ENCODE measurements at regions not wholly inside any gene's neighbourhood (a gene's known extent, or its start where the extent isn't known, plus 50 kb on each side); places are given as distances from the start of the nearest gene placed in this dataset.

DNA sequence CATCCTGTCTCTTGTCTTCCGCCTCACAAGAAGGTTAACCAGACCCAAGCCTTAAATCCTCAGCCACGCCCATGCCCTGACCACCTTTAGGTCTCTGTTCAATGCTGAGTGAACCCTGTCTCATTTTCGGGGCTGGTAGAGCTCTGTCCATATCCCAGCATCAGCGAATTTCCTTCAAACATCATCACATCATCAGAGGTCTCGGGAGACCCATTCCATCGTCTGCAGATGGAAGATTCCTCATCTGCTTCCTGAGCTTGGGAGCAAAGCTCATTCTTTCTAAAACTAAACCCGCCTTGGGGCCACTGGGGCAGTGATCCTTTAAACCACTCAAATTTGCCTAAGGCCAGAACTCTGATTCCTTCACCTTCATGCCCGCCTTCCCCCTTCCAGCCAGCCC is 173.7 kb downstream of the TTC32 start:
- Histone ChIP-seq H3K27ac (ENCODE audit: low read length) (no peak overlapping the region), H3K27me3 (replicated peaks; ENCODE audit: insufficient read depth, low read length) (no peaks in the 10 kb centered on the region), H3K4me1 (ENCODE audit: low read length) (no peaks in the 10 kb centered on the region), H3K79me2 (ENCODE audit: low read length) (no peaks in the 10 kb centered on the region), H4K20me1 (ENCODE audit: insufficient read depth, low read length) (no peaks in the 10 kb centered on the region), H2AFZ (ENCODE audit: low read length) (no peak overlapping the region), H3K9me3 (replicated peaks; ENCODE audit: insufficient read depth, low read length) (no peaks in the 10 kb centered on the region), H3K4me2 (ENCODE audit: low read depth, low read length) (no peak overlapping the region), H3K4me3 (ENCODE audit: low read length) (no peak overlapping the region), H3K9ac (ENCODE audit: low read length) (no peak overlapping the region), H3K9me2 (replicated peaks; ENCODE audit: insufficient read depth, low read length) (no peaks in the 10 kb centered on the region), H3F3A (ENCODE audit: insufficient read depth, low read length) (no peaks in the 10 kb centered on the region), H3K36me3 (replicated peaks; ENCODE audit: insufficient read depth, low read length) (no peaks in the 10 kb centered on the region)
- DNase-seq = no peak
- TF ChIP-seq EZH2phosphoT487 (IDR thresholded peaks at IDR 0.05; ENCODE audit: low read length) (no peak), EZH2 (optimal IDR thresholded peaks at IDR 0.05; ENCODE audit: low read depth, low read length) (no peak)
- TF ChIP-seq, protein P1, sequence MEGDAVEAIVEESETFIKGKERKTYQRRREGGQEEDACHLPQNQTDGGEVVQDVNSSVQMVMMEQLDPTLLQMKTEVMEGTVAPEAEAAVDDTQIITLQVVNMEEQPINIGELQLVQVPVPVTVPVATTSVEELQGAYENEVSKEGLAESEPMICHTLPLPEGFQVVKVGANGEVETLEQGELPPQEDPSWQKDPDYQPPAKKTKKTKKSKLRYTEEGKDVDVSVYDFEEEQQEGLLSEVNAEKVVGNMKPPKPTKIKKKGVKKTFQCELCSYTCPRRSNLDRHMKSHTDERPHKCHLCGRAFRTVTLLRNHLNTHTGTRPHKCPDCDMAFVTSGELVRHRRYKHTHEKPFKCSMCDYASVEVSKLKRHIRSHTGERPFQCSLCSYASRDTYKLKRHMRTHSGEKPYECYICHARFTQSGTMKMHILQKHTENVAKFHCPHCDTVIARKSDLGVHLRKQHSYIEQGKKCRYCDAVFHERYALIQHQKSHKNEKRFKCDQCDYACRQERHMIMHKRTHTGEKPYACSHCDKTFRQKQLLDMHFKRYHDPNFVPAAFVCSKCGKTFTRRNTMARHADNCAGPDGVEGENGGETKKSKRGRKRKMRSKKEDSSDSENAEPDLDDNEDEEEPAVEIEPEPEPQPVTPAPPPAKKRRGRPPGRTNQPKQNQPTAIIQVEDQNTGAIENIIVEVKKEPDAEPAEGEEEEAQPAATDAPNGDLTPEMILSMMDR (IDR thresholded peaks at IDR 0.05; ENCODE audit: low read length) = no peak

DNA sequence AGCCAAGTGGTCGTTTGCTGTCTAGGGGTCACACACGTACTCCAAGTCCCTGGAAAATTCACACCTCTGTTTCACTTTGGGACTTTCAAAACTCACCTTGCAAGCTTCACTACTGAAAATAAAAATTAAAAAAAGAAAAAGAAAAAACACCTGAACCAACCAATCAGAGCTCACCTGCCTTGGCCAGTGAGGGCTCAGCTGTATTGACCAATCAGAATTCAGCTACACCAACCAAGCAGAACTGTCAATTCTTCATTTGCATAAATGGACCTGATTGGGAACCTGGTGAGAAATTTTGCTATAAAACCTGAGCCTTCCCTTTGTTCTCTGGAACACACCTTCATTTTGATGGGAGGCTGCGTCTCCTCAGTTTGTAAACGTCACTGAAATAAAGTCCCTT is 176.4 kb downstream of the TTC32 start:
- no peaks in the 10 kb centered on the region for H3K79me2 ChIP-seq (ENCODE audit: low read length)
- H3K4me2 ChIP-seq (ENCODE audit: low read depth, low read length) = no peak overlapping the region
- DNase-seq = no peak
- H4K20me1 ChIP-seq (ENCODE audit: insufficient read depth, low read length) = no peaks in the 10 kb centered on the region
- no peaks in the 10 kb centered on the region for H3K9me3 ChIP-seq (replicated peaks; ENCODE audit: insufficient read depth, low read length)
- no peaks in the 10 kb centered on the region for H3K4me1 ChIP-seq (ENCODE audit: low read length)
- no peak overlapping the region for H3K4me3 ChIP-seq (ENCODE audit: low read length)
- H3K27ac ChIP-seq (ENCODE audit: low read length) = no peak overlapping the region
- no peaks in the 10 kb centered on the region for H3K9me2 ChIP-seq (replicated peaks; ENCODE audit: insufficient read depth, low read length)
- H3K9ac ChIP-seq (ENCODE audit: low read length) = no peak overlapping the region
- no peaks in the 10 kb centered on the region for H3F3A ChIP-seq (ENCODE audit: insufficient read depth, low read length)
- no peak overlapping the region for H2AFZ ChIP-seq (ENCODE audit: low read length)
- H3K27me3 ChIP-seq (replicated peaks; ENCODE audit: insufficient read depth, low read length) = no peaks in the 10 kb centered on the region
- no peaks in the 10 kb centered on the region for H3K36me3 ChIP-seq (replicated peaks; ENCODE audit: insufficient read depth, low read length)
- TF ChIP-seq EZH2 (optimal IDR thresholded peaks at IDR 0.05; ENCODE audit: low read depth, low read length) = no peak
- TF ChIP-seq, protein P1 (IDR thresholded peaks at IDR 0.05; ENCODE audit: low read length) = no peak
- no peak for TF ChIP-seq EZH2phosphoT487 (IDR thresholded peaks at IDR 0.05; ENCODE audit: low read length)

DNA sequence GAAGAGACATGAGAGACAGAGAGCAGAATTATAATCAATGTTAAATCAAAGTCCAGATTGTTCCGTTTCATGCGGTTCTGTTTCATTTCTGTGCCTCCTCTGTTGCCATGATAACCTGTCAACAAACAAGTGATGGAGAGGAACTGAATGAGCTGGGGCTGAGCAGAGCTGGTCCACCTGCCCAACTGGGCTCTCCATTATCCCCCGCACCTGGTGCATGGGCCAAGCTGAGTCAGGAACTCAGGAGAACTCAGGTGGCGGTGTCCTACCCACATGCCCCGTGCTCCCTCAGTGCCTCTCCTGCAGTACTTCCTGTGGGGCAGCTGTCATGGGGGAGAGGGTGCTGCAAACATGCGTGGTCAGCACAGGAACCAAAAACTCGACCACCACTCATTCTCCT is 178.8 kb downstream of the TTC32 start:
- DNase-seq = no peak
- no peak overlapping the region for H3K9ac ChIP-seq (ENCODE audit: low read length)
- H2AFZ ChIP-seq (ENCODE audit: low read length) = no peak overlapping the region
- H3K4me2 ChIP-seq (ENCODE audit: low read depth, low read length) = no peak overlapping the region
- H3K27me3 ChIP-seq (replicated peaks; ENCODE audit: insufficient read depth, low read length) = no peaks in the 10 kb centered on the region
- H3F3A ChIP-seq (ENCODE audit: insufficient read depth, low read length) = no peaks in the 10 kb centered on the region
- H3K4me3 ChIP-seq (ENCODE audit: low read length) = no peak overlapping the region
- no peaks in the 10 kb centered on the region for H3K79me2 ChIP-seq (ENCODE audit: low read length)
- TF ChIP-seq, protein P1 (IDR thresholded peaks at IDR 0.05; ENCODE audit: low read length) = no peak
- TF ChIP-seq EZH2 (optimal IDR thresholded peaks at IDR 0.05; ENCODE audit: low read depth, low read length) (no peak), EZH2phosphoT487 (IDR thresholded peaks at IDR 0.05; ENCODE audit: low read length) (no peak)
- H4K20me1 ChIP-seq (ENCODE audit: insufficient read depth, low read length) = no peaks in the 10 kb centered on the region
- H3K36me3 ChIP-seq (replicated peaks; ENCODE audit: insufficient read depth, low read length) = no peaks in the 10 kb centered on the region
- H3K9me3 ChIP-seq (replicated peaks; ENCODE audit: insufficient read depth, low read length) = no peaks in the 10 kb centered on the region
- H3K4me1 ChIP-seq (ENCODE audit: low read length) = no peaks in the 10 kb centered on the region
- H3K27ac ChIP-seq (ENCODE audit: low read length) = no peak overlapping the region
- H3K9me2 ChIP-seq (replicated peaks; ENCODE audit: insufficient read depth, low read length) = no peaks in the 10 kb centered on the region

Measured in MM.1S (cell line).